Peyer's patch (tissue), 4 donors: ENCODE measurements at regions not wholly inside any gene's neighbourhood (a gene's known extent, or its start where the extent isn't known, plus 50 kb on each side); places are given as distances from the start of the nearest gene placed in this dataset.
"Not testable (repeated sequence)": the region's sequence is repeated elsewhere in the genome, so short reads cannot be mapped to it uniquely, and the experiment has no call there.

Experiments used
- DNase-seq, 3 donors: peaks; one replicate each; pipeline ENCODE4 v3.0.0-alpha.2; 2017 to 2019
- H3K27ac ChIP-seq, 4 donors: fragments of 200-600 bp; sonication (generic); one replicate each; pipeline ENCODE4 v1.5.1; 2016 to 2019
- H3K27me3 ChIP-seq, 2 donors: fragments of 200-600 bp; sonication (generic); one replicate each; pipeline ENCODE4 v1.5.1; 2019
- H3K36me3 ChIP-seq, 3 donors: fragments of 200-600 bp; sonication (generic); one replicate each; pipeline ENCODE4 v1.5.1; 2016 to 2019
- H3K4me1 ChIP-seq, 4 donors: fragments of 200-600 bp; sonication (generic); one replicate each; pipeline ENCODE4 v1.5.1; 2016 to 2019
- H3K4me3 ChIP-seq, 4 donors: fragments of 200-600 bp; sonication (generic); 1 replicate in 3 of 4; 2 replicates in 1 of 4; pipeline ENCODE4 v1.5.1; 2016 to 2019; ENCODE audit warnings: mild to moderate bottlenecking in 1 of 4
- H3K9me3 ChIP-seq, 4 donors: fragments of 200-600 bp; sonication (generic); one replicate each; pipeline ENCODE4 v1.5.1; 2016 to 2019; ENCODE audit warnings: mild to moderate bottlenecking in 1 of 4
- POLR2A ChIP-seq, 2 donors: fragments of 450-650 bp; IDR thresholded peaks; one replicate each; pipeline ENCODE4 v1.5.1; 2017; ENCODE audit warnings: antibody characterized with exemption in 2 of 2, mild to moderate bottlenecking in 2 of 2, moderate library complexity in 2 of 2
- TF ChIP-seq, protein P1 (sequence below), 6 experiments: fragments of 450-650 bp in 4 of 6; fragments of 200-600 bp in 2 of 6; sonication (generic) in 1 of 6; IDR thresholded peaks; one replicate each; pipeline ENCODE4 v1.5.1; 2017 to 2019; ENCODE audit warnings: antibody characterized with exemption in 6 of 6, mild to moderate bottlenecking in 3 of 6, moderate library complexity in 1 of 6

DNA sequence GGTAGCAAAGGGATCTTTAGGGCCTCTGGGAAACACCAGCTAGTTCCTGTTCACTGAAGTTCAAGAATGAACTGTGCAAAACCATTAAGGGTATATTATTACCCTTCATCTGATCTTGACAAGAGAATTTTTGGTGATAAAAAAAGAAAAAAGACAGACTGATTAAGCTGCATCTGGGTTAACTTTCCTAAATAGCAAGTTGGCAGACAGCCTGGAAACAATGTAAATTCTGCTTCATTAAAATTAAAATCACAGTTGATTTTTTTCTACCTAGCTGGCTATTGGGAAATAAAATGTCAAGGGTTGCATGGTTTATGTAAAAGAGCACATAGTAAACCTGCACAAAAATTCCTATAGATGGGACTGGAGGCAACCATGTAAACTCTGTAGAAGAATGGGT lies 126.6 kb upstream of the PRKD1 start:
- H3K4me3 ChIP-seq, result no peak overlapping the region
- TF ChIP-seq POLR2A (IDR thresholded peaks at IDR 0.05), result no peak
- TF ChIP-seq, protein P1, sequence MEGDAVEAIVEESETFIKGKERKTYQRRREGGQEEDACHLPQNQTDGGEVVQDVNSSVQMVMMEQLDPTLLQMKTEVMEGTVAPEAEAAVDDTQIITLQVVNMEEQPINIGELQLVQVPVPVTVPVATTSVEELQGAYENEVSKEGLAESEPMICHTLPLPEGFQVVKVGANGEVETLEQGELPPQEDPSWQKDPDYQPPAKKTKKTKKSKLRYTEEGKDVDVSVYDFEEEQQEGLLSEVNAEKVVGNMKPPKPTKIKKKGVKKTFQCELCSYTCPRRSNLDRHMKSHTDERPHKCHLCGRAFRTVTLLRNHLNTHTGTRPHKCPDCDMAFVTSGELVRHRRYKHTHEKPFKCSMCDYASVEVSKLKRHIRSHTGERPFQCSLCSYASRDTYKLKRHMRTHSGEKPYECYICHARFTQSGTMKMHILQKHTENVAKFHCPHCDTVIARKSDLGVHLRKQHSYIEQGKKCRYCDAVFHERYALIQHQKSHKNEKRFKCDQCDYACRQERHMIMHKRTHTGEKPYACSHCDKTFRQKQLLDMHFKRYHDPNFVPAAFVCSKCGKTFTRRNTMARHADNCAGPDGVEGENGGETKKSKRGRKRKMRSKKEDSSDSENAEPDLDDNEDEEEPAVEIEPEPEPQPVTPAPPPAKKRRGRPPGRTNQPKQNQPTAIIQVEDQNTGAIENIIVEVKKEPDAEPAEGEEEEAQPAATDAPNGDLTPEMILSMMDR (IDR thresholded peaks at IDR 0.05), result no peak
- DNase-seq, result no peak
- H3K4me1 ChIP-seq, result no peaks in the 10 kb centered on the region
- no peaks in the 10 kb centered on the region for H3K9me3 ChIP-seq
- no peak overlapping the region for H3K27ac ChIP-seq
- no peaks in the 10 kb centered on the region for H3K27me3 ChIP-seq
- no peaks in the 10 kb centered on the region for H3K36me3 ChIP-seq

DNA sequence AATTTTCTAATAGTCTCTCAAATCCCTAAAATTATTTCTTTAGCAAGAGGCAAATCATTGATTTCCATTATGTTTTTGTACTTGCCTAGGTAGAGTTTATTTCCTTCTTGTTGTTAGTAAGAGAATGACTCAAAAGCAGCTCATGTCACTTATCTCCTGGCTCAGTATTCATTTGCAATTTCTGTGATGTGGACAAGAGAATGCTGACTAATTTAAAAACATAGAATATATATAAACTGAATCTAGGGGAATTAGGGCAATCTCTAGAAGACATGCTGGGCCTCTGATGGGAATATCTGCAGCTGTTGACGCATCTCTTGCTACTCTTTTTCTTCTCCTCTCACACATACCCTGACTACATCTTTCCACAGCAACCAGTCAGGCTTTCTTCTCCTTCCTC lies 130.8 kb upstream of the PRKD1 start:
- H3K27ac ChIP-seq, result no peak overlapping the region

DNA sequence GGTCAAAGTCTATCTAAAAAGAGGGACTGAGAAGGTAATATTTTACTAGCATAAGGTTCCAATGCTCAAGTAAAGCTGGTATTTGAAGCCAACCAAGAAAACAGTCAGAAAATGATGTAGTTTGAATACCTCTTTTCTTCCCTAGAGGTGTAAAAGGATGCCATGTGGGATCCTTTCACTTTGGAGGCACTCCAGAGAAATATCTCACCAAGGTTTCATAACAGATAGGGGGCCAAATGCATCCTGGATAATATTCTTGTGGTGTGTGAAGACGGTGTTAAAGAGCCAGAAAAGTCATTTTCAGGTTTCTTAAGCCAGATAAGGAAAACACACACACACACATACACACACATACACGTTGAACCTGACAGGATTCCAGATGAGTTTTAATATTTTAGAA lies 136.1 kb upstream of the PRKD1 start:
- TF ChIP-seq, protein P1 (IDR thresholded peaks at IDR 0.05), result no peak
- no peak for TF ChIP-seq POLR2A (IDR thresholded peaks at IDR 0.05)
- no peak for DNase-seq

More for the DNA sequence above, 130.8 kb upstream of the PRKD1 start:
- TF ChIP-seq POLR2A (IDR thresholded peaks at IDR 0.05), result no peak
- TF ChIP-seq, protein P1 (IDR thresholded peaks at IDR 0.05), result no peak
- Histone ChIP-seq H3K4me1 (no peaks in the 10 kb centered on the region), H3K9me3 (no peaks in the 10 kb centered on the region), H3K4me3 (no peak overlapping the region), H3K36me3 (no peaks in the 10 kb centered on the region), H3K27me3 (no peaks in the 10 kb centered on the region)
- DNase-seq, result no peak

DNA sequence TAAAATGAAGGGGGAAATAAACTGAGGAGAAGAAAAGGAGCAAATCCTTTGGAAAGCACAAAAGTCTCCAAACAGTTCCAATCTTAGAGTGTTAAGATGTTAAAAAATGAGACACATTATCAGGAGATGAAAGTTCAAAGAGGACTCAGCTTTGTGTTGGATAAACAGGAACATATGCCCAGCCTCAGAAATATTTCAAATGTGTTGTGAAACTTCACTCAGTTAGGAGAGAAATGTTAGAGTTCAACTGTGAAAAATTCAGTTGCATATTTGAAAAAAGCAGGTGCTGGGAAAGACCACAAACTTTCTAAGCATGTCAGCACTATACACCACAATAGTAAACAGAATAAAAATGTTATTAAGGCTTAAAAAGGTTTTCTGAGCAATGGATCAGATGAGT lies 136.8 kb upstream of the PRKD1 start:
- DNase-seq, result no peak
- Histone ChIP-seq H3K27ac (no peak overlapping the region), H3K9me3 (no peaks in the 10 kb centered on the region), H3K36me3 (no peaks in the 10 kb centered on the region), H3K27me3 (no peaks in the 10 kb centered on the region), H3K4me1 (no peaks in the 10 kb centered on the region), H3K4me3 (no peak overlapping the region)
- TF ChIP-seq, protein P1 (IDR thresholded peaks at IDR 0.05), result no peak
- no peak for TF ChIP-seq POLR2A (IDR thresholded peaks at IDR 0.05)

More for the DNA sequence above, 136.1 kb upstream of the PRKD1 start:
- H3K4me1 ChIP-seq, result no peaks in the 10 kb centered on the region
- no peaks in the 10 kb centered on the region for H3K27me3 ChIP-seq
- no peak overlapping the region for H3K4me3 ChIP-seq
- H3K36me3 ChIP-seq, result no peaks in the 10 kb centered on the region
- H3K27ac ChIP-seq, result no peak overlapping the region
- no peaks in the 10 kb centered on the region for H3K9me3 ChIP-seq

DNA sequence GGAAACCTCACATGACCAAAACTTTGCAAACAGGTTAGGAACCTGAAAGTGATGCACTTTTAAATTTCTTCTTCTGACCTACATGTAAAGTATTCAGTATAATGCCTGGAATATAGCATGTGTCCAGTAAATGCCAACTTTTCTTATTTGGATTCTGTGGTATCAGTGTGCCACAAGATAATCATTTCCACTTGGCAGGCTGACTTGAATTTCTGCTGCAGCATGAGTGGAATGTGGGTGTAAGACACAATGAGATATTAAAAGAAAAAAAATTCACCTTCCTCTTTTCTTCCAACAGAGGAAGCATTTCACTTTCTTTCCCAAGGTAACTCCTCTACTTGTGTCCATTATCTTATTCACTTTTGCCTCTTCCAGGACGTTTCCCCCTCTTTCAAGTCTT lies 141.9 kb upstream of the PRKD1 start:
- no peak overlapping the region for H3K4me3 ChIP-seq
- no peak for DNase-seq
- no peaks in the 10 kb centered on the region for H3K4me1 ChIP-seq
- no peaks in the 10 kb centered on the region for H3K36me3 ChIP-seq
- H3K9me3 ChIP-seq, result no peaks in the 10 kb centered on the region
- H3K27me3 ChIP-seq, result no peaks in the 10 kb centered on the region
- H3K27ac ChIP-seq, result no peak overlapping the region
- no peak for TF ChIP-seq POLR2A (IDR thresholded peaks at IDR 0.05)
- TF ChIP-seq, protein P1 (IDR thresholded peaks at IDR 0.05), result no peak

DNA sequence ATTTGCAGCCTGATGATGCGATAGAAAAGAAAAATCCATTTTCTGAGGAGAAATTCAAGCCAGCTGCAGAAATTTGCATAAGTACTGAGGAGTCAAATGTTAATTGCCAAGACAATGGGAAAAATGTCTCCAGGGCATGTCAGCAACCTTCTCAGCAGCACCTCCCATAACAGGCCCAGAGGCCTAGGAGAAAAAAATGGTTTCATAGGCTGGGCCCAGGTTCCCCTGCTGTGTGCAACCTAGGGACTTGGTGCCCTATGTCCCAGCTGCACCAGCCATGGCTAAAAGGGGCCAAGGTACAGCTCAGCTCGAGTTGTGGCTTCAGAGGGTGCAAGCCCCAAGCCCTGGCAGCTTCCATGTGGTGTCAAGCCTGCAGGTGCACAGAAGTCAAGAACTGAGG lies 144.8 kb upstream of the PRKD1 start:
- H3K4me3 ChIP-seq, H3K9me3 ChIP-seq, DNase-seq, H3K4me1 ChIP-seq, H3K27me3 ChIP-seq, H3K36me3 ChIP-seq, H3K27ac ChIP-seq: not testable (repeated sequence)
